Endothelial cell (in vitro differentiated cells): ENCODE measurements at regions not wholly inside any gene's neighbourhood (a gene's known extent, or its start where the extent isn't known, plus 50 kb on each side); places are given as distances from the start of the nearest gene placed in this dataset.

Source experiments
- DNase-seq: peaks from one replicate; pipeline ENCODE4 v3.0.0; 2021; ENCODE audit warnings: low spot score
- H3K27ac Mint-ChIP-seq: one replicate; pipeline ENCODE4 v1.8.0; 2021; ENCODE audit warnings: mixed read lengths, inconsistent platforms; ENCODE audit not compliant: unreplicated experiment
- H3K27me3 Mint-ChIP-seq: one replicate; pipeline ENCODE4 v1.8.0; 2021; ENCODE audit warnings: mild to moderate bottlenecking, moderate library complexity, mixed read lengths, inconsistent platforms; ENCODE audit not compliant: unreplicated experiment
- H3K36me3 Mint-ChIP-seq: one replicate; pipeline ENCODE4 v1.8.0; 2021; ENCODE audit warnings: mild to moderate bottlenecking, low read depth, mixed read lengths, inconsistent platforms; ENCODE audit not compliant: unreplicated experiment
- H3K4me1 Mint-ChIP-seq: one replicate; pipeline ENCODE4 v1.8.0; 2021; ENCODE audit warnings: mild to moderate bottlenecking, mixed read lengths, inconsistent platforms; ENCODE audit not compliant: unreplicated experiment
- H3K4me3 Mint-ChIP-seq: one replicate; pipeline ENCODE4 v1.8.0; 2021; ENCODE audit warnings: mild to moderate bottlenecking, mixed read lengths, inconsistent platforms; ENCODE audit not compliant: unreplicated experiment
- H3K9me3 Mint-ChIP-seq: one replicate; pipeline ENCODE4 v1.8.0; 2021; ENCODE audit warnings: mixed read lengths, inconsistent platforms; ENCODE audit not compliant: unreplicated experiment
- TF ChIP-seq, protein P1 (sequence below): fragments of 200-600 bp; sonication (generic); IDR thresholded peaks from one replicate; pipeline ENCODE4 v1.5.0; 2021; ENCODE audit warnings: antibody characterized with exemption; ENCODE audit not compliant: unreplicated experiment

DNA sequence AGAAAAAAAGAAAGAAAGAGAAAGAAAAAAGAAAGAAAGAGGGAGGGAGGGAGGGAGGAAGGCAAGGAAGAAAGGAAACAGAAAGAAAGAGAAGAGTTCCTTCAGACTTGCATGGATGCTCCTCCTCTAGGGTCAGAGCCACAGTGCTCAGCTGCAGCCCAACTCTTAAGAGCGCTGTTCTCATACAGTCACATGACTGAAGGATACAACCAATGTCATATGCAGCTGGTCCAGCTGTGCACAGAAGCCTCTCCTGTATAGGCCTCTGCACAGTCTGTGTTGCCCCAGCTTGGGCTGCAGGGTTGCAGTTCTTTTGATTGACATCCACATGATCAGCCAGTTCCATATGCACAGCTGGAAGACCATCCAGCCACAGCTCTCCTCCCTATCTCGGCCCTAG, 86.8 kb upstream of the CTNNB1 start:
- DNase-seq: no peak
- no peaks in the 10 kb centered on the region for H3K9me3 Mint-ChIP-seq
- peak overlapping the region; percentile 53 for H3K27ac Mint-ChIP-seq
- H3K36me3 Mint-ChIP-seq: no peaks in the 10 kb centered on the region
- H3K4me3 Mint-ChIP-seq: no peak overlapping the region
- H3K27me3 Mint-ChIP-seq: peaks cover 4% of the 10 kb centered on the region
- TF ChIP-seq, protein P1, sequence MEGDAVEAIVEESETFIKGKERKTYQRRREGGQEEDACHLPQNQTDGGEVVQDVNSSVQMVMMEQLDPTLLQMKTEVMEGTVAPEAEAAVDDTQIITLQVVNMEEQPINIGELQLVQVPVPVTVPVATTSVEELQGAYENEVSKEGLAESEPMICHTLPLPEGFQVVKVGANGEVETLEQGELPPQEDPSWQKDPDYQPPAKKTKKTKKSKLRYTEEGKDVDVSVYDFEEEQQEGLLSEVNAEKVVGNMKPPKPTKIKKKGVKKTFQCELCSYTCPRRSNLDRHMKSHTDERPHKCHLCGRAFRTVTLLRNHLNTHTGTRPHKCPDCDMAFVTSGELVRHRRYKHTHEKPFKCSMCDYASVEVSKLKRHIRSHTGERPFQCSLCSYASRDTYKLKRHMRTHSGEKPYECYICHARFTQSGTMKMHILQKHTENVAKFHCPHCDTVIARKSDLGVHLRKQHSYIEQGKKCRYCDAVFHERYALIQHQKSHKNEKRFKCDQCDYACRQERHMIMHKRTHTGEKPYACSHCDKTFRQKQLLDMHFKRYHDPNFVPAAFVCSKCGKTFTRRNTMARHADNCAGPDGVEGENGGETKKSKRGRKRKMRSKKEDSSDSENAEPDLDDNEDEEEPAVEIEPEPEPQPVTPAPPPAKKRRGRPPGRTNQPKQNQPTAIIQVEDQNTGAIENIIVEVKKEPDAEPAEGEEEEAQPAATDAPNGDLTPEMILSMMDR: no peak
- H3K4me1 Mint-ChIP-seq: peaks cover 17% of the 10 kb centered on the region

DNA sequence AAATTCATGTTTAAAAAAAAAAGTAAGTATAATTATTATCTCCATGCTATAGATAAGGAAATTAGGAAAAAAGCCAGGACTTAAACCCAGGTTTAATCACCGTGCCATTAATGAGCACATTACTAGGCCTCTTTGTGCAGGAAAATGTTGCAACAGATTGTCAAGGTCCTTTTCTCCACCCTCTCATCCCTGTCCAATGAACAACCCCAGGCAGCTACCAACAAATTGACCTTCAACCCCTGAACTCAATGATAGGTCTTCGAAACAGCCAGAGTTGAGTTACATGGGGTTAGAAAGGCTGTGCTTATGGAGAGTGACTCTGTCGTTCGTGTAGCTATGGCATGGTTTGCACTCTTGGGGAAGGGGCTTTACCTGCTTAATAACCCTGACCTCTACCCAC, 84.2 kb upstream of the CTNNB1 start:
- H3K27ac Mint-ChIP-seq: no peak overlapping the region
- H3K9me3 Mint-ChIP-seq: no peaks in the 10 kb centered on the region
- H3K36me3 Mint-ChIP-seq: peaks cover 8% of the 10 kb centered on the region
- TF ChIP-seq, protein P1: no peak
- H3K4me1 Mint-ChIP-seq: peaks cover 43% of the 10 kb centered on the region
- no peak overlapping the region for H3K4me3 Mint-ChIP-seq
- H3K27me3 Mint-ChIP-seq: peaks cover 6% of the 10 kb centered on the region
- no peak for DNase-seq

- Mint-ChIP-seq H3K4me1 (peaks cover 55% of the 10 kb centered on the region), H3K27me3 (peaks cover 6% of the 10 kb centered on the region), H3K9me3 (no peaks in the 10 kb centered on the region), H3K4me3 (no peak overlapping the region), H3K27ac (no peak overlapping the region), H3K36me3 (peaks cover 8% of the 10 kb centered on the region)
- DNase-seq: no peak
- TF ChIP-seq, protein P1: no peak
Observed at GRCh38 chr3:41116851-41117250, 82.5 kb upstream of the CTNNB1 start.

DNA sequence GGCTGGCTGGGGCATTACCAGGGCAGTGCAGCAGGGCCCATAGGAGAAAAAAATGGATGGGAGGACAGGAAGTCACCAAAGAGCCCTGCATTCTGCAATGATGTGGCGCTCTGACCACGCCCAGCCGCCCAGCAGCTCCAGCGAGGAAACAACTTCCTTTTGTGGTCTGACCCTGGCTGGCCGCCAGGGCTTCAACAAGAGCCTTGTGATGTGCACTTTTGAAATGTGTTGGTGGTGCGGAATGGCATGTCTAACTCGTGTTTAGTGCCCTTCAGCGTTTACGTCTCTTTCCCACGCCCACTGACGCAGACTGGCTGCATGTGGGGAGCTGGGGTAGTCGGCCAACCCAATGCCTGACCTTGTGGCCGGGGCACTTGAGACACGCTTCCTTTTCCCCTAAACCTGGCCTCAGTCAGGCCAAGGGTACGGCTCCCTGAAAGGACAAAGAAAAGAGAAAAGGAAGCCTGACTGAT, 81.9 kb upstream of the CTNNB1 start:
- TF ChIP-seq, protein P1: no peak
- Mint-ChIP-seq H3K36me3 (peaks cover 8% of the 10 kb centered on the region), H3K9me3 (no peaks in the 10 kb centered on the region), H3K27me3 (peaks cover 6% of the 10 kb centered on the region), H3K4me1 (peaks cover 55% of the 10 kb centered on the region), H3K4me3 (no peak overlapping the region), H3K27ac (no peak overlapping the region)
- DNase-seq: no peak

- no peak for DNase-seq
- Mint-ChIP-seq H3K27me3 (peaks cover 6% of the 10 kb centered on the region), H3K4me1 (peaks cover 55% of the 10 kb centered on the region), H3K36me3 (peaks cover 8% of the 10 kb centered on the region), H3K9me3 (no peaks in the 10 kb centered on the region), H3K4me3 (peak overlapping the region; percentile 29), H3K27ac (no peak overlapping the region)
- TF ChIP-seq, protein P1: no peak
Observed at GRCh38 chr3:41118461-41119390, 80.6 kb upstream of the CTNNB1 start.
